ENCODE measurements at regions not wholly inside any gene's neighbourhood (a gene's known extent, or its start where the extent isn't known, plus 50 kb on each side); places are given as distances from the start of the nearest gene placed in this dataset.
"Not testable (repeated sequence)": the region's sequence is repeated elsewhere in the genome, so short reads cannot be mapped to it uniquely, and the experiment has no call there.

- DNase-seq (ENCODE audit: low read depth, low spot score), result no peak
- Histone ChIP-seq H3K4me1 (ENCODE audit: control insufficient read depth, extremely low read depth, insufficient read depth, low read length) (no peaks in the 10 kb centered on the region), H3K4me2 (ENCODE audit: insufficient read depth, low read length) (no peak overlapping the region), H3K9me3 (replicated peaks; ENCODE audit: control insufficient read depth, insufficient read depth, low read length) (no peaks in the 10 kb centered on the region), H3K9ac (replicated peaks; ENCODE audit: extremely low read depth, insufficient read depth, low read length) (no peak overlapping the region), H3K79me2 (ENCODE audit: control insufficient read depth, insufficient read depth, low read length) (no peaks in the 10 kb centered on the region), H4K20me1 (replicated peaks; ENCODE audit: control insufficient read depth, extremely low read depth, insufficient read depth, low read length) (no peaks in the 10 kb centered on the region), H3K9me1 (replicated peaks; ENCODE audit: control insufficient read depth, extremely low read depth, insufficient read depth, low read length) (no peaks in the 10 kb centered on the region), H3K27ac (ENCODE audit: insufficient read depth, low read depth, low read length) (no peak overlapping the region), H3K4me3 (replicated peaks in 1 of 3; ENCODE audit: insufficient read depth in 1 of 3, low read depth in 1 of 3, low read length in 3 of 3) (no peak overlapping the region), H3K27me3 (ENCODE audit: control insufficient read depth in 2 of 2, insufficient read depth in 2 of 2, low read length in 2 of 2) (no peaks in the 10 kb centered on the region), H3K36me3 (ENCODE audit: control insufficient read depth in 2 of 2, extremely low read depth in 1 of 2, insufficient read depth in 2 of 2, low read length in 2 of 2) (no peaks in the 10 kb centered on the region), H2AFZ (ENCODE audit: low read depth, low read length) (no peak overlapping the region)
- no peak for FAIRE-seq
- ChIA-PET POLR2A (no interaction called here), CTCF (no interaction called here)
- intact Hi-C loops (cut with micrococcal nuclease) (no loop called here), dilution Hi-C loops (cut with MboI; ENCODE audit: extremely low pct_ligation_motif_present, low sequenced_read_pairs) (no loop called here)
- BruUV-seq (replicated peaks), result no TSS peak
- no peak for TF ChIP-seq FOS (IDR thresholded peaks at IDR 0.05; ENCODE audit: borderline replicate concordance, insufficient read depth, low read length)
Measured at GRCh38 chr4:61011051-61011450, 189.1 kb upstream of the ADGRL3 start.

- H3K9me1 ChIP-seq (replicated peaks; ENCODE audit: control insufficient read depth, extremely low read depth, insufficient read depth, low read length); BruUV-seq (replicated peaks); H3K4me3 ChIP-seq (replicated peaks in 1 of 3; ENCODE audit: insufficient read depth in 1 of 3, low read depth in 1 of 3, low read length in 3 of 3); H3K4me2 ChIP-seq (ENCODE audit: insufficient read depth, low read length); CTCF ChIA-PET; H3K9me3 ChIP-seq (replicated peaks; ENCODE audit: control insufficient read depth, insufficient read depth, low read length); H3K27ac ChIP-seq (ENCODE audit: insufficient read depth, low read depth, low read length); H4K20me1 ChIP-seq (replicated peaks; ENCODE audit: control insufficient read depth, extremely low read depth, insufficient read depth, low read length); H3K79me2 ChIP-seq (ENCODE audit: control insufficient read depth, insufficient read depth, low read length); dilution Hi-C loops (cut with MboI; ENCODE audit: extremely low pct_ligation_motif_present, low sequenced_read_pairs); H3K9ac ChIP-seq (replicated peaks; ENCODE audit: extremely low read depth, insufficient read depth, low read length); DNase-seq (ENCODE audit: low read depth, low spot score); H2AFZ ChIP-seq (ENCODE audit: low read depth, low read length); FAIRE-seq; H3K4me1 ChIP-seq (ENCODE audit: control insufficient read depth, extremely low read depth, insufficient read depth, low read length); H3K27me3 ChIP-seq (ENCODE audit: control insufficient read depth in 2 of 2, insufficient read depth in 2 of 2, low read length in 2 of 2); POLR2A ChIA-PET; H3K36me3 ChIP-seq (ENCODE audit: control insufficient read depth in 2 of 2, extremely low read depth in 1 of 2, insufficient read depth in 2 of 2, low read length in 2 of 2); intact Hi-C loops (cut with micrococcal nuclease): not testable (repeated sequence)
Measured at GRCh38 chr4:61011936-61012335, 188.2 kb upstream of the ADGRL3 start.

- Histone ChIP-seq H2AFZ (ENCODE audit: low read depth, low read length) (no peak overlapping the region), H3K27me3 (ENCODE audit: control insufficient read depth in 2 of 2, insufficient read depth in 2 of 2, low read length in 2 of 2) (no peaks in the 10 kb centered on the region), H3K9me3 (replicated peaks; ENCODE audit: control insufficient read depth, insufficient read depth, low read length) (peaks cover 2% of the 10 kb centered on the region), H4K20me1 (replicated peaks; ENCODE audit: control insufficient read depth, extremely low read depth, insufficient read depth, low read length) (no peaks in the 10 kb centered on the region), H3K36me3 (ENCODE audit: control insufficient read depth in 2 of 2, extremely low read depth in 1 of 2, insufficient read depth in 2 of 2, low read length in 2 of 2) (no peaks in the 10 kb centered on the region), H3K27ac (ENCODE audit: insufficient read depth, low read depth, low read length) (no peak overlapping the region), H3K9ac (replicated peaks; ENCODE audit: extremely low read depth, insufficient read depth, low read length) (no peak overlapping the region), H3K4me1 (ENCODE audit: control insufficient read depth, extremely low read depth, insufficient read depth, low read length) (no peaks in the 10 kb centered on the region), H3K79me2 (ENCODE audit: control insufficient read depth, insufficient read depth, low read length) (no peaks in the 10 kb centered on the region), H3K4me3 (replicated peaks in 1 of 3; ENCODE audit: insufficient read depth in 1 of 3, low read depth in 1 of 3, low read length in 3 of 3) (no peak overlapping the region), H3K9me1 (replicated peaks; ENCODE audit: control insufficient read depth, extremely low read depth, insufficient read depth, low read length) (no peaks in the 10 kb centered on the region), H3K4me2 (ENCODE audit: insufficient read depth, low read length) (no peak overlapping the region)
- FAIRE-seq, result no peak
- TF ChIP-seq POLR2A (IDR thresholded peaks at IDR 0.05; ENCODE audit: low read depth, low read length) (no peak), FOS (IDR thresholded peaks at IDR 0.05; ENCODE audit: borderline replicate concordance, insufficient read depth, low read length) (no peak), POLR2AphosphoS5 (IDR thresholded peaks at IDR 0.05; ENCODE audit: insufficient read depth, low read depth, low read length) (no peak), CTCF (IDR thresholded peaks at IDR 0.05; ENCODE audit: extremely low read depth in 1 of 2, insufficient read depth in 1 of 2, low read depth in 1 of 2, low read length in 2 of 2) (no peak), EZH2 (IDR thresholded peaks at IDR 0.05; ENCODE audit: borderline replicate concordance, low read depth, low read length, severe bottlenecking) (no peak), MAX (IDR thresholded peaks at IDR 0.05; ENCODE audit: insufficient read depth, insufficient read length) (no peak), JUN (IDR thresholded peaks at IDR 0.05; ENCODE audit: borderline replicate concordance, insufficient read depth, insufficient read length, low read depth) (no peak), GATA2 (IDR thresholded peaks at IDR 0.05; ENCODE audit: insufficient read depth, insufficient read length, low read depth, low read length) (no peak), MYC (IDR thresholded peaks at IDR 0.05; ENCODE audit: low read depth, low read length) (no peak)
- ChIA-PET CTCF (no interaction called here), POLR2A (no interaction called here)
- dilution Hi-C loops (cut with MboI; ENCODE audit: extremely low pct_ligation_motif_present, low sequenced_read_pairs) (no loop called here), intact Hi-C loops (cut with micrococcal nuclease) (no loop called here)
- DNase-seq (ENCODE audit: low read depth, low spot score), result no peak
- BruUV-seq (replicated peaks), result no TSS peak
Measured at GRCh38 chr4:61024610-61025009, 175.5 kb upstream of the ADGRL3 start.
